ENCODE measurements at regions not wholly inside any gene's neighbourhood (a gene's known extent, or its start where the extent isn't known, plus 50 kb on each side); places are given as distances from the start of the nearest gene placed in this dataset.

DNA sequence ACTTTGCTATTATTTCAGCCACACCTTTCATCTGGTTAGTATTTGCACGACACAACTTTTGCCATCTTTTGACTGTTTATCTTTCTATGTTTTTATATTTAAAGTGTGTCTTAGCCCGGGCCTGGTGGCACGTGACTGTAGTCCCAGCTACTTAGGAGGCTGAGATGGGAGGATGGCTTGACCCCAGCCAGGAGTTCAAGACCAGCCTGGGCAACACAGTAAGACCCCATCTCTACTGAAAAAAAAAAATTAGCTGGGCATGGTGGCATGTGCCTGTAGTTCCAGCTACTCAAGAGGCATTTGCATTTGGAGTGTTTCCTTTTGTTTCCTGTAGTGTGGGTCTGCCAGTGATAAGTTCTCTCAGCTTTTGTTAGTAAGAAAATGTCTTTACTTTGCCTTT lies 88.7 kb upstream of the GLI2 start:
- TF ChIP-seq, protein P1, sequence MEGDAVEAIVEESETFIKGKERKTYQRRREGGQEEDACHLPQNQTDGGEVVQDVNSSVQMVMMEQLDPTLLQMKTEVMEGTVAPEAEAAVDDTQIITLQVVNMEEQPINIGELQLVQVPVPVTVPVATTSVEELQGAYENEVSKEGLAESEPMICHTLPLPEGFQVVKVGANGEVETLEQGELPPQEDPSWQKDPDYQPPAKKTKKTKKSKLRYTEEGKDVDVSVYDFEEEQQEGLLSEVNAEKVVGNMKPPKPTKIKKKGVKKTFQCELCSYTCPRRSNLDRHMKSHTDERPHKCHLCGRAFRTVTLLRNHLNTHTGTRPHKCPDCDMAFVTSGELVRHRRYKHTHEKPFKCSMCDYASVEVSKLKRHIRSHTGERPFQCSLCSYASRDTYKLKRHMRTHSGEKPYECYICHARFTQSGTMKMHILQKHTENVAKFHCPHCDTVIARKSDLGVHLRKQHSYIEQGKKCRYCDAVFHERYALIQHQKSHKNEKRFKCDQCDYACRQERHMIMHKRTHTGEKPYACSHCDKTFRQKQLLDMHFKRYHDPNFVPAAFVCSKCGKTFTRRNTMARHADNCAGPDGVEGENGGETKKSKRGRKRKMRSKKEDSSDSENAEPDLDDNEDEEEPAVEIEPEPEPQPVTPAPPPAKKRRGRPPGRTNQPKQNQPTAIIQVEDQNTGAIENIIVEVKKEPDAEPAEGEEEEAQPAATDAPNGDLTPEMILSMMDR (conservative IDR thresholded peaks at IDR 0.05; ENCODE audit: low read depth, low read length), result no peak
- no peak for TF ChIP-seq EZH2 (IDR thresholded peaks at IDR 0.05; ENCODE audit: low read length, unreplicated experiment)

Measured in PC-3 (cell line).